ENCODE measurements at regions not wholly inside any gene's neighbourhood (a gene's known extent, or its start where the extent isn't known, plus 50 kb on each side); places are given as distances from the start of the nearest gene placed in this dataset.

DNA sequence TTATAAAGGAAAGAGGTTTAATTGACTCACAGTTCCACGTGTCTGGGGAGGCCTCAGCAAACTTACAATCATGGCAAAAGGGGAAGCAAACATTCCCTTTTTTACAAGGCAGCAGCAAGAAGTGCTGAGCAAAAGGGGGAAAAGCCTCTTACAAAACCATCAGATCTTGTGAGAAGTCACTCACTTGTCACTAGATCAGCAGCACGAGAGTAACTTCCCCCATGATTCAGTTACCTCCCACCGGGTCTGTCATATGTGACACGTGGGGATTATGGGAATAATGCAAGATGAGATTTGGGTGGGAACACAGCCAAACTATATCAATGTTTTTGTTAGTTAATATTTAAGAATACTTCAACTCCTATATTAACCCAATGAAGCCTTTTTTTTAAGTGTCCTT lies 275.2 kb upstream of the CDH9 start:
- TF ChIP-seq, protein P1, sequence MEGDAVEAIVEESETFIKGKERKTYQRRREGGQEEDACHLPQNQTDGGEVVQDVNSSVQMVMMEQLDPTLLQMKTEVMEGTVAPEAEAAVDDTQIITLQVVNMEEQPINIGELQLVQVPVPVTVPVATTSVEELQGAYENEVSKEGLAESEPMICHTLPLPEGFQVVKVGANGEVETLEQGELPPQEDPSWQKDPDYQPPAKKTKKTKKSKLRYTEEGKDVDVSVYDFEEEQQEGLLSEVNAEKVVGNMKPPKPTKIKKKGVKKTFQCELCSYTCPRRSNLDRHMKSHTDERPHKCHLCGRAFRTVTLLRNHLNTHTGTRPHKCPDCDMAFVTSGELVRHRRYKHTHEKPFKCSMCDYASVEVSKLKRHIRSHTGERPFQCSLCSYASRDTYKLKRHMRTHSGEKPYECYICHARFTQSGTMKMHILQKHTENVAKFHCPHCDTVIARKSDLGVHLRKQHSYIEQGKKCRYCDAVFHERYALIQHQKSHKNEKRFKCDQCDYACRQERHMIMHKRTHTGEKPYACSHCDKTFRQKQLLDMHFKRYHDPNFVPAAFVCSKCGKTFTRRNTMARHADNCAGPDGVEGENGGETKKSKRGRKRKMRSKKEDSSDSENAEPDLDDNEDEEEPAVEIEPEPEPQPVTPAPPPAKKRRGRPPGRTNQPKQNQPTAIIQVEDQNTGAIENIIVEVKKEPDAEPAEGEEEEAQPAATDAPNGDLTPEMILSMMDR (IDR thresholded peaks at IDR 0.05; ENCODE audit: extremely low read depth in 1 of 2, insufficient read depth in 1 of 2, low read depth in 1 of 2, low read length in 2 of 2): no peak
- TF ChIP-seq JUN (IDR thresholded peaks at IDR 0.05; ENCODE audit: borderline replicate concordance, insufficient read depth, insufficient read length, low read depth) (no peak), GATA2 (IDR thresholded peaks at IDR 0.05; ENCODE audit: insufficient read depth, insufficient read length, low read depth, low read length) (no peak), POLR2AphosphoS5 (IDR thresholded peaks at IDR 0.05; ENCODE audit: insufficient read depth, low read depth, low read length) (no peak), POLR2A (IDR thresholded peaks at IDR 0.05; ENCODE audit: low read depth, low read length) (no peak), FOS (IDR thresholded peaks at IDR 0.05; ENCODE audit: borderline replicate concordance, insufficient read depth, low read length) (no peak), EZH2 (IDR thresholded peaks at IDR 0.05; ENCODE audit: borderline replicate concordance, low read depth, low read length, severe bottlenecking) (no peak), MAX (IDR thresholded peaks at IDR 0.05; ENCODE audit: insufficient read depth, insufficient read length) (no peak), MYC (IDR thresholded peaks at IDR 0.05; ENCODE audit: low read depth, low read length) (no peak)

Data from endothelial cell of umbilical vein (primary cell).